ENCODE measurements at regions not wholly inside any gene's neighbourhood (a gene's known extent, or its start where the extent isn't known, plus 50 kb on each side); places are given as distances from the start of the nearest gene placed in this dataset.

- no peak for DNase-seq (ENCODE audit: extremely low read depth in 1 of 4, low spot score in 3 of 4)
- no peaks in the 10 kb centered on the region for H3K4me1 ChIP-seq (replicated peaks in 1 of 2; ENCODE audit: control insufficient read depth in 2 of 2, insufficient read depth in 2 of 2, low read length in 2 of 2)
- H3K79me2 ChIP-seq (ENCODE audit: control insufficient read depth, insufficient read depth, low read length) = no peaks in the 10 kb centered on the region
- H3K4me2 ChIP-seq (ENCODE audit: insufficient read depth, low read length) = no peak overlapping the region
- H4K20me1 ChIP-seq (replicated peaks; ENCODE audit: control insufficient read depth, insufficient read depth, low read length) = no peaks in the 10 kb centered on the region
- H3K4me3 ChIP-seq = no peak overlapping the region
- CTCF ChIA-PET (ENCODE audit: low intra/inter-chr PET ratio) = no interaction called here
- POLR2A ChIA-PET = no interaction called here
- in situ Hi-C loops (cut with MboI) = no loop called here
- ATAC-seq = no peak
- intact Hi-C loops (cut with micrococcal nuclease) = no loop called here
- no peaks in the 10 kb centered on the region for H3K9me1 ChIP-seq (ENCODE audit: control insufficient read depth, insufficient read depth, low read length)
- no peaks in the 10 kb centered on the region for H3K9me3 ChIP-seq (replicated peaks; ENCODE audit: control insufficient read depth, insufficient read depth, low read depth, low read length)
- H3K36me3 ChIP-seq (ENCODE audit: control insufficient read depth, insufficient read depth, low read length) = no peaks in the 10 kb centered on the region
- WGBS (ENCODE audit: insufficient coverage, low coverage, missing lambda C conversion rate) = 2% methylated on average over 3 of the region's 3 CpGs
- no peak overlapping the region for H2AFZ ChIP-seq (ENCODE audit: low read depth, low read length)
- BruUV-seq (replicated peaks) = no TSS peak
- no peak overlapping the region for H3K27ac ChIP-seq (ENCODE audit: extremely low read depth, low read depth, low read length)
- H3K27me3 ChIP-seq (ENCODE audit: control insufficient read depth in 2 of 2, insufficient read depth in 2 of 2, low read length in 2 of 2) = peaks cover 0 to 4% of the 10 kb centered on the region in 2 experiments; a peak in 1 of 5 replicates
- FAIRE-seq = no peak
- H3K9ac ChIP-seq (ENCODE audit: insufficient read depth in 1 of 2, low read depth in 2 of 2, low read length in 2 of 2) = no peak overlapping the region
- TF ChIP-seq POLR2B (IDR thresholded peaks at IDR 0.05; ENCODE audit: low read depth, partially characterized antibody) (no peak), ZSCAN32 (CRISPR knock-in tag; IDR thresholded peaks at IDR 0.05) (no peak), FOSL1 (tag; conservative IDR thresholded peaks at IDR 0.05) (no peak), SP1 (CRISPR knock-in tag; IDR thresholded peaks at IDR 0.05) (no peak), NR2F6 (CRISPR knock-in tag; IDR thresholded peaks at IDR 0.05) (no peak), EWSR1 (IDR thresholded peaks at IDR 0.05; ENCODE audit: borderline replicate concordance, low read depth, partially characterized antibody) (no peak), ERF (CRISPR knock-in tag; IDR thresholded peaks at IDR 0.05) (no peak), MXD1 (CRISPR knock-in tag; IDR thresholded peaks at IDR 0.05; ENCODE audit: borderline replicate concordance, poor library complexity, severe bottlenecking) (no peak), CHD2 (IDR thresholded peaks at IDR 0.05; ENCODE audit: low read depth, low read length) (no peak), PRPF4 (IDR thresholded peaks at IDR 0.05; ENCODE audit: insufficient read depth, low read depth, low read length, poor library complexity, severe bottlenecking) (no peak), KLF1 (tag; IDR thresholded peaks at IDR 0.05) (no peak), ZSCAN29 (IDR thresholded peaks at IDR 0.05) (no peak), RREB1 (CRISPR knock-in tag; IDR thresholded peaks at IDR 0.05) (no peak), SMC3 (conservative IDR thresholded peaks at IDR 0.05; ENCODE audit: insufficient read depth, low read depth, low read length) (no peak), CCNT2 (IDR thresholded peaks at IDR 0.05; ENCODE audit: borderline replicate concordance, extremely low read depth, insufficient read length, low read depth, low read length) (no peak), IRF2 (CRISPR knock-in tag; IDR thresholded peaks at IDR 0.05) (no peak), ZKSCAN8 (CRISPR knock-in tag; IDR thresholded peaks at IDR 0.05) (no peak), ZBTB26 (CRISPR knock-in tag; IDR thresholded peaks at IDR 0.05) (no peak)
Observed at GRCh38 chr9:6126377-6126776, 89.2 kb upstream of the IL33 start.
